DMS53 treated with DMSO at 0.1 percent for 48 hours (cell line): ENCODE measurements at regions not wholly inside any gene's neighbourhood (a gene's known extent, or its start where the extent isn't known, plus 50 kb on each side); places are given as distances from the start of the nearest gene placed in this dataset.

ENCODE experiments used
- DNase-seq: peaks from one replicate; lab custom pipeline; 2025; ENCODE audit not compliant: unreplicated experiment; lab: John Stamatoyannopoulos, UW

GRCh38 chr9:27747450-27747849, 174.2 kb upstream of the C9orf72 start:
- DNase-seq = no peak

GRCh38 chr9:27749838-27750237, 176.6 kb upstream of the C9orf72 start:
- no peak for DNase-seq

- DNase-seq = no peak
Measured at GRCh38 chr9:27750566-27750965, 177.3 kb upstream of the C9orf72 start.

GRCh38 chr9:27752069-27752468, 178.8 kb upstream of the C9orf72 start:
- DNase-seq = no peak

GRCh38 chr9:27755846-27756245, 182.6 kb upstream of the C9orf72 start:
- DNase-seq = no peak

- DNase-seq = no peak
Measured at GRCh38 chr9:27756418-27756817, 183.1 kb upstream of the C9orf72 start.

- DNase-seq = peak; percentile 40
Measured at GRCh38 chr9:27763831-27764230, 190.6 kb upstream of the C9orf72 start.

- DNase-seq = no peak
Measured at GRCh38 chr9:27765266-27766072, 192.2 kb upstream of the C9orf72 start.

- DNase-seq = no peak
Measured at GRCh38 chr9:27766073-27766835, 193.0 kb upstream of the C9orf72 start.

- no peak for DNase-seq
Measured at GRCh38 chr9:27768781-27769180, 195.5 kb upstream of the C9orf72 start.

GRCh38 chr9:27770541-27770940, 197.3 kb upstream of the C9orf72 start:
- no peak for DNase-seq

GRCh38 chr9:27771803-27772545, 198.7 kb upstream of the C9orf72 start:
- DNase-seq = peak; percentile 65

GRCh38 chr9:27784847-27785713, 211.8 kb upstream of the C9orf72 start:
- no peak for DNase-seq

GRCh38 chr9:27785714-27786100, 212.4 kb upstream of the C9orf72 start:
- no peak for DNase-seq

GRCh38 chr9:27787891-27788290, 214.6 kb upstream of the C9orf72 start:
- DNase-seq = no peak

GRCh38 chr9:27791311-27791710, 218.0 kb upstream of the C9orf72 start:
- peak; percentile 77 for DNase-seq

GRCh38 chr9:27792971-27793689, 219.8 kb upstream of the C9orf72 start:
- DNase-seq = no peak

GRCh38 chr9:27799326-27799725, 226.0 kb upstream of the C9orf72 start:
- no peak for DNase-seq

GRCh38 chr9:27800159-27800558, 226.9 kb upstream of the C9orf72 start:
- no peak for DNase-seq
